ENCODE measurements at regions not wholly inside any gene's neighbourhood (a gene's known extent, or its start where the extent isn't known, plus 50 kb on each side); places are given as distances from the start of the nearest gene placed in this dataset.
A peak's percentile ranks its signal among the peaks of the same experiment; 100 is the strongest.

DNA sequence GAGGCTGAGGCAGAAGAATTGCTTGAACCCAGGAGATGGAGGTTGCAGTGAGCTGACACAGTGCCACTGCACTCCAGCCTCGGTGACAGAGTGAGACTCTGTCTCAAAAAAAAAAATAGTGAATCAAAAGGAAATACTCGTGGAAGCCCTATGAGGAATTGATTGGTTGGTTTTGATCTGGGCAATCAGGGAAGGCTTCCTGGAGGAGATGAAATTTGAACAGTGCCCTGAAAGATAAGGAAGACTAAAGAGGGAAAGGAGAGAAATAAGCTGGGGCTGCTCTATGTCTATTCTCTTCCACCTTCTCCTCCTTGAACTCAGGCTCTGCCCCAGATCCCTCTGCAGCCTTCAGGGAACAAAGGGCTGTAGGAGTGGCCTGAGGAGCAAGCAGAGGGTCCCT is 54.1 kb downstream of the IRF2BPL start:
- no peak for DNase-seq

DNA sequence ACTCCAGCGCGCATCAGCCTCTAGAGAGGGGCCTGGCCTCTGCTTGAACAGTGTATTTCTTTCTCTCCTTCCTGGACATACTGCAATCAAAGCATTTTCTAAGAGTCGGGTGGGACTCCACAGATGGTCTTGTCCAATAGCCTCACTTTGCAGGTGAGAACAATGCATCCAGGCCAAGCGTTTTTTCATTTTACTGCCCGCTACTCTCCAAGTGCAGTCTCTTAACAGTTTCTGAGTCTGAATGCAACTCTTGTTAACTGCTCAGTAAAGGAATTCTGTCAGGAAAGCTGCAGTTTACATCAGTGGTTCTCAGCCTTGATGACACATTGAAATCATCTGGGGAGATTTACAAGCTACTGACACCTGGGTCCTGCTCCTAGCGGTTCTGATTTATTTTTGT is 57.0 kb downstream of the IRF2BPL start:
- DNase-seq, result no peak

DNA sequence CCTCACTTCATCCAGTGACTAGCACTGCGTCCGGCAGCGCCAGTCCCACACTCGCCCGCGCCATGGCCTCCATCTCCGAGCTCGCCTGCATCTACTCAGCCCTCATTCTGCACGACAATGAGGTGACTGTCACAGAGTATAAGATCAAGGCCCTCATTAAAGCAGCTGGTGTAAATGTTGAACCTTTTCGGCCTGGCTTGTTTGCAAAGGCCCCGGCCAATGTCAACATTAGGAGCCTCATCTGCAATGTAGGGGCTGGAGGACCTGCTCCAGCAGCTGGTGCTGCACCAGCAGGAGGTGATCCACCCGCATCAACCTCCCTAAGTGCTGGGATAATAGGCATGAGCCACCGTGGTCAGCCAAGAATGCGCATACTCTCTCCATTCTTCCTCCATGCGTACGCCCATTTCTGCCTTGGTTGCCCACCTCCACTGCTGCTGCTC is 59.9 kb downstream of the IRF2BPL start:
- DNase-seq, result no peak

DNA sequence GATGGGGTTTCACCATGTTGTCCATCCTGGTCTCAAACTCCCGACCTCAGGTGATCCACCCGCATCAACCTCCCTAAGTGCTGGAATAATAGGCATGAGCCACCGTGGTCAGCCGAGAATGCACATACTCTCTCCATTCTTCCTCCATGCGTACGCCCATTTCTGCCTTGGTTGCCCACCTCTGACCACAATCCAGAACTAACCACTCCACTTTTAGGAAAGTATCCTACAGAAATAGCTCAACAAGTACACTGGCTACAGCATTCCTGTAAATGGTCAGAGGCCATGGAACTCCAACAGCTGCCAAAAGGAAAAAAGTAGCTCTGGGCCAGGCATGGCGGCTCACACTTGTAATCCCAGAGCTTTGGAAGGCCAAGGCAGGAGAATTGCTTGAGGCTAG is 60.7 kb downstream of the IRF2BPL start:
- no peak for DNase-seq

DNA sequence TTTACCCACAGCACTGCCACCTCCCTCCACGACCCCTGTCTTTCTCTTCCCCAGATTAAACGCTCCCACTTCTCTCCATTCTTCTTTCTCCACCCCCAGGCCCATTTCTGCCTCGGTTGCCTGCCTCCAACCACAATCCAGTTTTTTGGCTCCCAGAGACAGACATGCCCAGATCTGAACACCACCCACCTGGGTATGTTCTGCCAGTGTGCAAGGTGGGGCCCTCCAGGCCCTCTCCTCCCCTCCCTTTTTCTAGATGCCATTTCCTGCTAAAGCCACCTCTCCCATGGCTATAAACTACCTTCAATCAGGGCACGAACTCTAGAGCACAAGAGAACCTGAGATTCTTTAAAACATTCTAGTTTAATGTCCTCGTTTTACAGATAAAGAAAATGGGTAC is 63.3 kb downstream of the IRF2BPL start:
- no peak for DNase-seq

DNA sequence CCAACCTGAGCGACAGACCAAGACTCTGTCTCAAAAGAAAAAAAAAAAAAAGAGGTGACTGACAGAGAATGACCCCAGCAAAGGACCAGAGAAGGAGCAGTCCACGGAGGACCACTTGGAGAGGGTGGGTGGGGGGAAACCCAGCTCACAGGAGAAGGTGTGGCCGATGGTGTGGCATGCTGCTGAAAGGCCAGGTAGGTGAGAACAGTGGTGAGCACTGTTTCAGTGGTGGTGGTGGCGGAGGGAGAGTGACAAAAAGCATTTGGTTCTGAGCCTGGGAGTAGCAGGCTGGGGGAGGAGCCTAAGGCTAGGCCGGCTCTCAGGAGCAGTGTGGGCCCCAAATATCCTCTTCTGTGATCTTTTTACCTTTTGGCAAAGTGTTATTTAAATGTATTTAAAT is 63.8 kb downstream of the IRF2BPL start:
- DNase-seq, result no peak

DNA sequence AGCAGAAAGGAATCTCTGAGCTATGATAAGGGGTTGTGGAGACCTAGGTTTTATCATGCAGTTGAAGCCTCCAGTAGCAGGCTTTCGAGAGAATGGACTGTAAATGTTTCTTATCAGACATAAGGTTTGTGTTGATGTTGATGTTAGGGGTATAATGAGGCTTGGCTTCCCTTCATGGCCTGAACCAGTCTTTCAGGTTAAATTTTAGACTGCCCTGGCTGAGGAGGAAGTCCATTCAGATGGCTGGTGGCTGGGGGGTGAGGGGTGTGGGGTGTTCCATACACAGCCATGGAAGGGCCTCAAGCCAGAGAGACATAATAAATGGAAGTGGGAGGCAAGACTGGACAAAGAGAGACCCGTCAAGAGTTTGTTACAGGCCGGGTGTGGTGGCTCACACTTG is 65.1 kb downstream of the IRF2BPL start:
- DNase-seq, result no peak

DNA sequence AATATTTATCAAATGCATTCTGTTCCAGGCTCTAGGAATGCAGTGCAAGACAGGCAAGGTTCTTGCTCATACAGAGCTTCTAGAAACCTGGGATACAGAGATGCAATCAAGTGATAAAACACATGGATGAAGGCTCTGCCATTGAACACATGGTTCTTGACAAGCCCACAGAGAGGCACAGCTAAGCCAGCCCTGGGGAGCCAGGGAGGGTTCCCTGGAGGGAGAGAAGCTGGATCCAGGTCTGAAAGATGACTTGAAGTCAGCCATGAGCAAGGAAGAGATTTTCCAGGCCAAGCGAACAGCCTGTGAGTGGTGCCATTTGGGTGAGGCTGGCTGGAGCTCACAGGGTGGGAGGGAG is 66.2 kb downstream of the IRF2BPL start:
- DNase-seq, result no peak

DNA sequence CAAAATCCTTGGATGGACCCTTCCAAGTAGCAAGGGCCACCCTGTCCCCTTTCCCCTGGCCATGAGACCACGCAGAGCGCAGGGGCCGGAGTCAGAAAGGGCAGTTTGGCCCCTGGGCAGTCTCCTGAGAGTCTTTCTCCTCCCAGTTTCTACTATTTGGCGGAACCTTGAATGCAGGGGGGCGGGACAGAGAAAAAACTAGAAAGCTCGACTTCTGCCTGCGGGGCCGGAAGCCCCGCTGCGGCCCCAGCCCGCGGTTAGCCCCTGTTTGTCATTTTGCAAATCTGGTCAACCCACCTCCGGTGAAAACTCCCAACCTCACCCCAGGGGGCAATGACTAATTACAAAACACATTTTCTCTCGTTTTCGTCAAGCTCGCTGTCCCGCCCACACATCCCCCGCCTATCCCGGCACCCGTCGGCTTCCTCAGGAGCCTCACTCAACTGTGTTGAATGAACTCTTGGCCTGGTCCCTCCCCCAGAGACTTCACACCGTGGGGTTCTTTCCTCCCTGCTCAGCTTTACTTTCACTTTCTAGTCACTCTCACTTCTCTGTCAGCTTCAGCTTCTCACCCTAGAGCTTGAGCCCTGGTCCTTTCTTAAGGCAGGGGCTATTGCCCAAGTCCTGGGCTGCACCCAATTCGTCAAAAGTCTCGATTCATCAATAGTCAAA is 66.7 kb downstream of the IRF2BPL start:
- peak; percentile 78 to 93 (median 86) for DNase-seq

DNA sequence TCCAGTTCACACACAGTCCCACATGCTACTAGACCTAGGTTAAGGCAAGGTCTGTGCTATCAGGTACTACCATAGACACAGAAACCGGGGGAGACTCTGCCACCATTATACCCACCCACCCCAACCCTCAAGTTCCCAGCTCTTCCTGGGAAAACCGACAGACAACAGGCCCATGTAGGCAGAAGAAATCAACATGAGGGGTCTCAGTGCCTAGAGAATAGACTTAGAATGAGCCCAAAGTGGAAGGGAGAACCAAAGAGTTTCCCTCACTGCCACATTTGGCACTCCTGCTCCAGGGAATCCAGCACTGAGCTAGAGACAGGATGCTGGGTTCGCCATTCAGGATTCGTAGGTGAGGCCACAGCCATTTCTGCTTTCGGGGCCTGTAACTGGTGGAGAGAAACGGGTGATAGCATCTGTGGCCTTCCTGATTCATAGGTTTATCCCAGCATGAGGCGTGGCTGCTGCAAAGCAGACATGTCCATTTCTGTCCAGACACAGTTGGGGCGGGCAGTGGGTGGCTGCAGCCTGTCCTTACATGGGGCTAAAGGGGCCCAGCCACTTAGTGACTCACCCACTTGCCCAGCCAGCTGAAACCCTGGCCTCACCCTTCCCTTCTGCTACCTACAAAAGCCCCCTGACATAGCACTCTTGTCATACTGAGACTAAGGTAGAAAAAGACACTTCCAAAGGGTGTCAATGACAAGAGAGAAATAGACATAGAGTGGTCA is 69.4 kb downstream of the IRF2BPL start:
- no peak for DNase-seq

DNA sequence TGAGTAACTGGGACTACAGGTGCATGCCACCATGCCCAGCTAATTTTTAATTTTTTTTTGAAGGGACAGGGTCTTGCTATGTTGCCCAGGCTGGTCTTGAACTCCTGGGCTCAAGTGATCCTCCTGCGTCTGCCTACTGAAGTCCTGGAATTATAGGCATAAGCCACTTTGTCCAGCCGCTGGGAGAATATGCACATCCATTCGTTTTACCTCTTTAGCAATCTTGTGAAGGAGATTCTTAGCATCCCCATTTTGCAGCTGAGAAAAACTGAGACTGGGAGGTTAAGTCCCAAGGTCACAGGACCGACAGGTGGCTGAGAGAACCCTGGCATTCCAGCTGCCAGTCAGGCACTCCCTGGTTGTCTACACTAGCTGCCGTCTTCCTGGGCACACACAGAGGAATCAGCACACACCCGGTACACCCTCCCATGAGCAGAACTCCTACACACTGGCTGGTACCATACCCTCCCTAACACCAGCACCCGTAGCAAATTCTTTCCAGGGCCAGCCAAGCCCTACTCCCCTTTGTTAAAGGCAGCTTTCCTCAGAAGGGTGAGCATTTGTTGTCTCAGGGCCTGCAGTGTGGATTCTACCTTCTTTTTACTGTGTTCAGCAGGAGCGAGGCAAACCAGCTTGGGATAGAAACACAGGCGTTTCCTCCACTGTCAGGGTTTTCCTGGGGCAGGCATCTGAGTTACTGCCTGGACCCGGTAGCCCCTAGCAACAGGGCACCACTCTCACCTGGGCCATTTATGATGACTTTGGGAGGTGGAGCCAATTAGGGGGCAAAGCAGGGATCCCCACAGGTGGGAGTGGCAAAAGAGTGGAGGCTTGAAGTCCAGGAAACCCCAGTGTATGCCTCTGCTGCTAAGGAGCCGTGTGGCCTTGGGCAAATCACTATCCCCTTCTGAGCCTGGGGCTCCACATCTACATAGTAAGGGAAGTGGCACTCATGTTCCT is 70.2 kb downstream of the IRF2BPL start:
- no peak for DNase-seq

DNA sequence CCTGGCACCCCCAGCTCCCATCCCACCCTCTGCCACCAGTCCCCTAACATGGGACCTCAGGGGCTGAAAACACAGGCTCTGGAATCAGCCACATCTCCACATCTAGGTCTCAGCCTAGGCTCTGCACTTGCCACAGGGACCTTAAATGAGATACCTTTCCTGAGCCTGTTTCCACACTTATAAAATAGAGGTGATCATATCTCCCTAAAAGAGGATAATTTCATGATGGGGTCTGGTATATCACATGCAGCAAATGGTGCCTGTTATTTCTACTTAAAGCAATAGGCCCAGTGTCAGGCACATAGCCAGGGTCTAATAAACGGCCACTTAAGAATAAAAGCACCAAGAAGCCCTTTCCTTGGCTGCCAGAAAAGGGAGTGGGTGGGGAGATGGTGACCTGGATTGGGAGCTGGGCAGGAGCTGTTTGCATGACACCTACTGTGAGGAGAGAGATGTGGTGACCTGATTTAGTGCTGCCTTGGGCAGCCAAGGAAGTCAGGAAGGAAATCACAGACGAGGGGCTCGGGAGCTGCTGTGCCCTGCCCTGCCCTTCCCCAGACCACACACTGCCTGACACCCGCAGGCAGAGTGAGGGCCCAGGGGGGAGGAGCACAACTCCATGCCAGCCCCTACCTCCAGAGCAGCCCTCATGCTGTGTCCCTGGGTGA is 71.2 kb downstream of the IRF2BPL start:
- DNase-seq, result no peak

DNA sequence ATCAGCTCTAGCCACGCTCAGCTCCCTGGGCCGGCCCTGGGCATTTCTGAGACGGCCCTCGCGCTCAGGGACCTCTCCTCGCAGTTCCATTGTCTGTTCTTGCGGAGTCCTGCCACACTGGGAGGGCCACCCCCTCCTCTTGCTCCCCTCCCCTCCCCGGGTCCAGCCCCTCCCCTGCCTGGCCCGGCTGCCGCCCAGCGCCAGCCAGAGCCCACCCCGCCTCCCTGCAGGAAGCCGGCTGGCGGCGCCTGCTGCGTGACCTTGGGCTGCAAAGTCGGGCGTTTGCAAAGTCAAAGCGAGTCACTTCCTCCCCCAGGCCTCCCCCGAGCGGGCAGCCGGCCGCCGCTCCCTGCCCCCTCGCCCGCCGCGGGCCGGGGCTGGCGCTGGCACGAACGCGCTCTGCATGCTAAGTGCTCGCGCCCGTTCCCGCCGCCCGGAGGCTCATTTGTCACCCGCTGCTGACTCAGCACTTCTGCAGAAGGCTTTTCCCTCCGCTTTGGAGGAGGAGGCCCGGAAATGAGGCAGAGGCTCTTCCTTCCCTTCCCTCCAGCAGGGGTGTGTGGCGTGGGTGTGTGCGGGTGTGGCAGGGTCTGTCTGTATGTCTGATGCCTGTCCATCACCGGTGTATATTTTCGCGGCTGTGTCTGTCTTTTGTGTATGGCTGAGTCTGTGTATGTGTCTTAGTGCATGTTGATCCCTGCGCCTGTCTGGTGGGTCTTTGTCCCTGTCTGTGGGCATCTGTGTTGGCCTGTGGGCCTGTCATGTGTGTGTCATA is 72.0 kb downstream of the IRF2BPL start:
- peak; percentile 41 to 66 (median 46) for DNase-seq

DNA sequence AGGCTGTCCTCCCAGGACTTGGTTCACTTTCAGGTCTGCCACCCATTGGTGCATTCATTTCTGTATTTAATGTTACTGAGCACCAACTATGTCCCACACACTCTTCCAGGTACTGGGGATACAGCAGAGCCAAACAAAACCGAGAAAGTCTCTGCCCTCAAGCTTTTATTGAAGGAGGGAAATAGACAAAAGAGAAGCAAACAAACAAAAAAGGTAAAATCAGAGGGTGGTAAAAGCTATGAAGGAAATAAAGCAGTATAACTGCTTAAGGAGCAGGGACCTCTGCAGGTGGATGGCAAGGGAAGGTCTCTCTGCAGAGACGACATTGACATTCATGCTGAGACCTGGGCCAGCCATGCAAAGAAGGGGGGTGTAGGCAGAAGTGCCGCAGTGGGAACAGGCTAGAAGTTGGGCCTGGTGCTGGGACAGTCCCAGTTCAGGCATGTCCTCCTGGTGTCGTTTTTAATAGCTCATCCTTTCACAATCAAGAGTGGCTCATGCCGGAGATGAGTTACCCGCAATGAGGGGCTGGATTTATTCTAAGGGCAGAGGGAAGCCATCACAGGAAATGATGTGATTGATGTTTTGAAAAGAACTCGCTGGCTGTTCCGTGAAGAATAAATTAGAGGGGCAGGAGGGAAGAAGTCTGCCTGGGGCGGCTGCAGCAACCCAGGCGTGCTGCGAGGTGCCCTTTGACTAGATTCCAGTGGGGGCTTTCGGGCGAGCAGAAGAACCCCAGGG is 72.8 kb downstream of the IRF2BPL start:
- DNase-seq, result peak in 2 of 4 experiments; percentile 15 to 30

DNA sequence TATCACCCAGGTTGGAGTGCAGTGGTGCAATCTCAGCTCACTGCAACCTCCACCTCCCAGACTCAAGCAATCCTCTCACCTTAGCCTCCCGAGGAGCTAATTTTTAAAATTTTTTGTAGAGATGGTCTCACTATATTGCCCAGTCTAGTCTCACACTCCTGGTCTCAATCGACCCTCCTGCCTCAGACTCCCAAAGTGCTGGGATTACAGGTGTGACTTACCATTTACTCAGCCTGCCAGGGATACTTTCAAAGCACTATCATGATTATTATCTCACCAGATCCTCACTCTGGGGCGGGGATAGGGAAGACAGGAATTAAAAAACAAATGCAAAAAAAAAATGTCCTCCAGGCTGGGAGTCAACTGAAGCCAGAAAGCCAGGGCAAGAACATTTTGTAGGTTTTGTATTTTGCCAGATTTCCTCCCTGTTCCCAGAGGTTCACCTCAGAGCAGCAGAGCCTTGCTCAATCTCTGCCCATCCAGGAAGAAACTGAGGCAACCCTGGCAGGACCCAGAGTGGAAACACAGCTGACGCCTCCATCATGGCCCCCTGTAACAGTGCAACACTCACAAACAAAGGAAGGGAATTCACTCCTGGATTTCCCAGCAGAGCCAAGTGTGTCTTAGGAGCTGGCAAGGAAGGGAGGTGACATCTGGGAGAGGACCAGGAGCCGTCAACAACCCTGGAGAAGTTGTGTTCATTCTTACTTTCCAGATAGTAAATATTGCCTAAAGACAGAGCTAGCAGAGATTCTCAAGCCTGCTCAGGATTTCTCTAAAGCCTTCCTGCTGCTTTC is 73.9 kb downstream of the IRF2BPL start:
- DNase-seq, result no peak

DNA sequence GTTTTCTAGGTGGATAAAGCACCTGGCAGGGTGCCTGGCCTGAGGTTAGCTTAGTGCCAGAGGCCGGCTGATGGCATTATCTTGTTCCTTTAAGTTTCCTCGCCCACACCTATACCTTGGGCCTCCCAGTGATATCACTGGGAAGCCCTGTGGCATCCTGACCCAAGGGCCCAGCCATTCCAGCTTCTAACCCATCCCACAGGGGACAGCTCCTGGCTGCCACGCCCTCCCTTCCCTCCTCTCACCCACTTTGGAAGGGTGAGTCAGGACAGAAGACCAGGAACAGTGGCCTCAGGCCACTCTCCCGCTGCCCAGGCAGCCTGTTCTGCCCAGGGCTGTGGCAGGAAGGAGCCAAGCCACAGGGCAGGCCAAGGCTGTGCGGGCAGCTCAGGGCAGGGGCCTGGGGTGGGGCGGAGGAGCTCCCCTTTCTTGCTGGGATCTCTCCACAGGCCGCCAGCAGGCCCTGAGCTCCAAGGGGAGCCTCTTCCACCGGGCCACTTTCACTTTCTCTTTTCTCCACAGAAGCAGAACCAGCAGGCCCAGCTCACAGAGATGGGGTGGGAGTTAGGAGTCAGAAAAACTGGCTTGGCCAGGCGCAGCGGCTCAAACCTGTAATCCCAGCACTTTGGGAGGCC is 75.1 kb downstream of the IRF2BPL start:
- DNase-seq, result peak in 2 of 4 experiments; percentile 13 to 19

DNA sequence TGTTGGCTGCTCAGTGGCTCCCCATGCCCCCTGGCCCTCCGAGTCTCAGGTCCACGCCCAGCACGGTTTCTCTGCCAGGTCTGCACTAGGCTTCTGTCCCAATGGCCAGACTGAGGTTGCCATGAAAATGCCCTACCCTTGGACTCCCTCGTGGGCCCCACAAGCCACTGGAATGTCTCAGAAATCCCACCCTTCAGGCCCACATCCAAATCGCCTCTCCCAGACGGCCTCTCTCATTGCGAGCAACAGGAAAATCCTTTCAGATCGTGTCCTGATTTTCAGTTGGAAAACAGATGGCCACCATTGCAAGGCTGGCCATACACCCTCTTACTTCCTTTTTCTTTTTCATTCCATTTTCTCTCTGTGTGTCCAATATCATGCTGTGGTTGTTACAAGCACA is 77.3 kb downstream of the IRF2BPL start:
- DNase-seq, result no peak

DNA sequence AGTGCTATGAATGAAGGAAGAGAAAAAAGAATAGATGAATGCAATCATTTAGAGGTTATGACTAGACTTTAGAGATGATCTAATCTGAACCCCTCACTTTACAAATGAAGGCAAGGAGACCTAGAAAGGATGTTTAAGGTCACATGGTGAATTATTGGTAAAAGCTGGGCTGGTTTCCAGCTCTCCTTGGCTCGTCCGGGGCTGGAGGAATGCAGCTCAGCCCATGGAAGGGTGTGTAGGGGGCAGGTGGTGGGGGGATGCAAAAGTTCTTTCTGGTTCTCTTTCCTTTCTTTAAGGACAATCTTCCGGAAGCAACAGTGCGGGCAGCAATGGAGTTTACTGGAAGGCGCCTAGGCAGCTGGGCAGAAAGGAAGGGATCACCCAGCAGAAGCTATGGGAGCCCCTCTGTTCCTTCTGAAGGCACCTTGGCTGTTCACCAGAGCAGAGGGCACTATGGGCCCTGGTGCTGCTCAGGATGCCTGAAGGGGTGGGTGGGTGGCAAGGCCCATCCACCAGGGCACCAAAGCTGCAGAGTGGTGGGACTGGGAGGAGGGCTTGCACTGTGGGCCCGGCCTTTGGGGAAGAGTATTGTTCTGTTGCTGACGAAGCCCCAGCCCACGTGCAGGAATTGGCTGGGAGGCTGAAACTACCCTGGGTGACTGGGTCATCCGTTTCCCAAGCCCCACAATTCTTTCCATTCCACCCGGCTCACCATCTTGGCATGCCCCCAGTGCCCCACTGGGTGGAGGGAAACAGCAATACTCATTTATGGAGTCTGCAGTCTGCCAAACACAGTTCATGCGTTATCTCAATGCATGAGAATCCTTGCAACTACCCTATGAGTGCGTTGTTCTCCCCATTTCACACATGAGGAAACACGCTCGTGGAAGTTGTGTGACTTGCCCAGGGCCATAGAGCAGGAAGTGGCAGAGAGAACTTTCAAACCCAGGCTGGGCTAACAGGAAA is 78.2 kb downstream of the IRF2BPL start:
- no peak for DNase-seq

DNA sequence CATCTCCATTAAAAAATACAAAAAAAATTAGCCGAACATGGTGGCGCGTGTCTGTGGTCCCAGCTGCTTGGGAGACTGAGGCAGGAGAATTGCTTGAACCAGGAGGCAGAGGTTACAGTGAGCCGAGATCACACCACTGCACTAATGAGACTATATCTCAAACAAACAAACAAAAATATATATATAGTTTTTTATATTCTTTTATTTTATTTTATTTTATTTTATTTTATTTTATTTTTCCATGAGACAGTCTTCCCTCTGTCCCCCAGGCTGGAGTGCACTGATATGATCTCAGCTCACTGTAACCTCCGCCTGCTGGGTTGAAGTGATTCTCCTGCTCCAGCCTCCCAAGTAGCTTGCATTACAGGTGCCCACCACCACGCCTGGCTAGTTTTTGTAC is 79.5 kb downstream of the IRF2BPL start:
- no peak for DNase-seq

Measured in activated naive CD4-positive, alpha-beta T cell (primary cell).